ENCODE measurements at regions not wholly inside any gene's neighbourhood (a gene's known extent, or its start where the extent isn't known, plus 50 kb on each side); places are given as distances from the start of the nearest gene placed in this dataset.
A peak's percentile ranks its signal among the peaks of the same experiment; 100 is the strongest.
"Not testable (repeated sequence)": the region's sequence is repeated elsewhere in the genome, so short reads cannot be mapped to it uniquely, and the experiment has no call there.

- H3K4me3 ChIP-seq = no peak overlapping the region
- no peaks in the 10 kb centered on the region for H3K27me3 ChIP-seq
- H3K36me3 ChIP-seq = no peaks in the 10 kb centered on the region
- no peak overlapping the region for H3K27ac ChIP-seq
- TF ChIP-seq CTCF (IDR thresholded peaks at IDR 0.05; ENCODE audit: low read depth, low read length) = no peak
- H3K9me3 ChIP-seq (ENCODE audit: low read depth) = no peaks in the 10 kb centered on the region
- no peak for DNase-seq (ENCODE audit: low read depth in 1 of 2, low spot score in 1 of 2)
- no peaks in the 10 kb centered on the region for H3K4me1 ChIP-seq (ENCODE audit: low read depth)
These were observed 132.6 kb downstream of the ANAPC4 start for GRCh38 chr4:25509646-25510045.

- not testable (repeated sequence) for H3K27ac ChIP-seq; H3K27me3 ChIP-seq; DNase-seq (ENCODE audit: low read depth in 1 of 2, low spot score in 1 of 2); H3K9me3 ChIP-seq (ENCODE audit: low read depth); H3K36me3 ChIP-seq; H3K4me1 ChIP-seq (ENCODE audit: low read depth); H3K4me3 ChIP-seq
These were observed 134.8 kb downstream of the ANAPC4 start for GRCh38 chr4:25511823-25512222.

- DNase-seq (ENCODE audit: low read depth in 1 of 2, low spot score in 1 of 2) = no peak
- Histone ChIP-seq H3K27me3 (no peaks in the 10 kb centered on the region), H3K36me3 (no peaks in the 10 kb centered on the region), H3K27ac (no peak overlapping the region), H3K4me1 (ENCODE audit: low read depth) (no peaks in the 10 kb centered on the region), H3K4me3 (no peak overlapping the region), H3K9me3 (ENCODE audit: low read depth) (no peaks in the 10 kb centered on the region)
- TF ChIP-seq CTCF (IDR thresholded peaks at IDR 0.05; ENCODE audit: low read depth, low read length) = no peak
These were observed 136.8 kb downstream of the ANAPC4 start for GRCh38 chr4:25513814-25514213.

GRCh38 chr4:25523405-25523804, 132.2 kb upstream of the SLC34A2 start:
- Histone ChIP-seq H3K4me1 (ENCODE audit: low read depth) (no peaks in the 10 kb centered on the region), H3K36me3 (no peaks in the 10 kb centered on the region), H3K27ac (no peak overlapping the region), H3K27me3 (no peaks in the 10 kb centered on the region), H3K4me3 (no peak overlapping the region), H3K9me3 (ENCODE audit: low read depth) (no peaks in the 10 kb centered on the region)
- peak in 1 of 2 donors; percentile 17 for DNase-seq (ENCODE audit: low read depth in 1 of 2, low spot score in 1 of 2)
- no peak for TF ChIP-seq CTCF (IDR thresholded peaks at IDR 0.05; ENCODE audit: low read depth, low read length)

GRCh38 chr4:25524663-25525062, 131.0 kb upstream of the SLC34A2 start:
- no peak for TF ChIP-seq CTCF (IDR thresholded peaks at IDR 0.05; ENCODE audit: low read depth, low read length)
- Histone ChIP-seq H3K4me3 (no peak overlapping the region), H3K4me1 (ENCODE audit: low read depth) (no peaks in the 10 kb centered on the region), H3K27me3 (no peaks in the 10 kb centered on the region), H3K9me3 (ENCODE audit: low read depth) (no peaks in the 10 kb centered on the region), H3K36me3 (no peaks in the 10 kb centered on the region), H3K27ac (no peak overlapping the region)
- no peak for DNase-seq (ENCODE audit: low read depth in 1 of 2, low spot score in 1 of 2)

- no peaks in the 10 kb centered on the region for H3K9me3 ChIP-seq (ENCODE audit: low read depth)
- H3K27ac ChIP-seq = no peak overlapping the region
- H3K4me3 ChIP-seq = no peak overlapping the region
- no peak for TF ChIP-seq CTCF (IDR thresholded peaks at IDR 0.05; ENCODE audit: low read depth, low read length)
- no peaks in the 10 kb centered on the region for H3K27me3 ChIP-seq
- no peak for DNase-seq (ENCODE audit: low read depth in 1 of 2, low spot score in 1 of 2)
- no peaks in the 10 kb centered on the region for H3K36me3 ChIP-seq
- H3K4me1 ChIP-seq (ENCODE audit: low read depth) = no peaks in the 10 kb centered on the region
These were observed 129.8 kb upstream of the SLC34A2 start for GRCh38 chr4:25525896-25526295.

All from cardiac muscle cell (in vitro differentiated cells and primary cell).